Astrocyte of the spinal cord (primary cell): ENCODE measurements at regions not wholly inside any gene's neighbourhood (a gene's known extent, or its start where the extent isn't known, plus 50 kb on each side); places are given as distances from the start of the nearest gene placed in this dataset.
"Not testable (repeated sequence)": the region's sequence is repeated elsewhere in the genome, so short reads cannot be mapped to it uniquely, and the experiment has no call there.

Source experiments
- DNase-seq: peaks from one replicate; pipeline ENCODE4 v3.0.0; 2011; ENCODE audit warnings: low read depth, low spot score
- H3K4me3 ChIP-seq: 2 replicates; pipeline ENCODE4 v1.5.1; 2011; ENCODE audit warnings: low read depth, mild to moderate bottlenecking, low read length, moderate library complexity
- CTCF ChIP-seq: IDR thresholded peaks from 2 replicates; pipeline ENCODE4 v1.5.1; 2012; ENCODE audit warnings: low read depth, mild to moderate bottlenecking, low read length, inconsistent platforms
- in situ Hi-C: cut with HindIII; loops from 2 replicates; pipeline ENCODE4 v1.10.0; 2017; ENCODE audit warnings: low sequenced_read_pairs

GRCh38 chr5:99368726-99369125 is 439.9 kb upstream of the CHD1 start:
- no peak overlapping the region for H3K4me3 ChIP-seq
- TF ChIP-seq CTCF, result no peak
- in situ Hi-C loops, result no loop called here
- no peak for DNase-seq

GRCh38 chr5:99355881-99356280 is 427.1 kb upstream of the CHD1 start:
- TF ChIP-seq CTCF, result no peak
- H3K4me3 ChIP-seq, result no peak overlapping the region
- in situ Hi-C loops, result no loop called here
- peak; percentile 70 for DNase-seq

- in situ Hi-C loops, result no loop called here
- TF ChIP-seq CTCF, result no peak
- DNase-seq, result no peak
- no peak overlapping the region for H3K4me3 ChIP-seq
These were observed 421.0 kb upstream of the CHD1 start for GRCh38 chr5:99349787-99350186.

GRCh38 chr5:99348597-99348996 is 419.8 kb upstream of the CHD1 start:
- TF ChIP-seq CTCF, result no peak
- no peak for DNase-seq
- H3K4me3 ChIP-seq, result no peak overlapping the region
- in situ Hi-C loops, result no loop called here

GRCh38 chr5:99339758-99340157 is 411.0 kb upstream of the CHD1 start:
- DNase-seq, H3K4me3 ChIP-seq, in situ Hi-C loops: not testable (repeated sequence)

GRCh38 chr5:99334936-99335335 is 406.1 kb upstream of the CHD1 start:
- no peak for DNase-seq
- H3K4me3 ChIP-seq, result no peak overlapping the region
- TF ChIP-seq CTCF, result no peak
- in situ Hi-C loops, result no loop called here

GRCh38 chr5:99331061-99331460 is 402.3 kb upstream of the CHD1 start:
- TF ChIP-seq CTCF, result no peak
- DNase-seq, result no peak
- in situ Hi-C loops, result no loop called here
- H3K4me3 ChIP-seq, result no peak overlapping the region
